WERI-Rb-1 (cell line): ENCODE measurements at regions not wholly inside any gene's neighbourhood (a gene's known extent, or its start where the extent isn't known, plus 50 kb on each side); places are given as distances from the start of the nearest gene placed in this dataset.

ENCODE experiments used
- DNase-seq: peaks from one replicate; pipeline ENCODE4 v3.0.0-alpha.2; 2020
- H3K27ac ChIP-seq: fragments of 250-450 bp; sonication (Bioruptor Pico); 2 replicates; pipeline ENCODE4 v1.5.1; 2020; ENCODE audit warnings: mild to moderate bottlenecking, moderate library complexity
- H3K27me3 ChIP-seq: fragments of 250-450 bp; sonication (Bioruptor Pico); 2 replicates; pipeline ENCODE4 v1.5.1; 2021; ENCODE audit warnings: mild to moderate bottlenecking, low read depth, moderate library complexity; ENCODE audit not compliant: insufficient read depth, severe bottlenecking
- H3K36me3 ChIP-seq: fragments of 250-450 bp; sonication (Bioruptor Pico); 2 replicates; pipeline ENCODE4 v1.5.1; 2020; ENCODE audit warnings: mild to moderate bottlenecking, moderate library complexity
- H3K4me3 ChIP-seq: 2 replicates; pipeline ENCODE4 v1.5.1; 2011; ENCODE audit warnings: low read depth, mild to moderate bottlenecking, control low read depth, low read length
- H3K9me3 ChIP-seq: fragments of 250-450 bp; sonication (Bioruptor Pico); 2 replicates; pipeline ENCODE4 v1.5.1; 2021; ENCODE audit warnings: mild to moderate bottlenecking, moderate library complexity; ENCODE audit not compliant: severe bottlenecking
- TF ChIP-seq, protein P1 (sequence below): IDR thresholded peaks from 2 replicates; pipeline ENCODE4 v1.5.1; 2011; ENCODE audit warnings: low read depth, mild to moderate bottlenecking, control low read depth, inconsistent platforms, low read length

DNA sequence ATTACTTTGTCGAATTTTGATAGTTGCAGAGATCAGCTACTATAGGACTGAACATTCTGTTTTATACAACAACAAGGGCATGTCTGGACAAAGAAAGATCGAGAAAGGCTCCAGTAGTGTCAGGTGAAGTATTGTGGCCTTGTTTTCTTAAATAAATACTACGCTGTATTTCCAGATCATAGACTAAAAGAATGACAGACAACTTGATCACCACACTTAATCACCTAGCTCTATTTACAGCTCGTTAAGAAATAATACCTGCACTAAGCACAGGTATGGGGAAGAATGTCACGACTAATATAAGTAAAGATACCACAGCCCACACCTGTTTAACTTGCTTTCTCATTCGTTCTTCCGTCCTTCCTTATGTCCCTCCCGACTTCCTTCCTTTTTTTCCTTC, 269.2 kb downstream of the HGF start:
- no peaks in the 10 kb centered on the region for H3K36me3 ChIP-seq
- TF ChIP-seq, protein P1, sequence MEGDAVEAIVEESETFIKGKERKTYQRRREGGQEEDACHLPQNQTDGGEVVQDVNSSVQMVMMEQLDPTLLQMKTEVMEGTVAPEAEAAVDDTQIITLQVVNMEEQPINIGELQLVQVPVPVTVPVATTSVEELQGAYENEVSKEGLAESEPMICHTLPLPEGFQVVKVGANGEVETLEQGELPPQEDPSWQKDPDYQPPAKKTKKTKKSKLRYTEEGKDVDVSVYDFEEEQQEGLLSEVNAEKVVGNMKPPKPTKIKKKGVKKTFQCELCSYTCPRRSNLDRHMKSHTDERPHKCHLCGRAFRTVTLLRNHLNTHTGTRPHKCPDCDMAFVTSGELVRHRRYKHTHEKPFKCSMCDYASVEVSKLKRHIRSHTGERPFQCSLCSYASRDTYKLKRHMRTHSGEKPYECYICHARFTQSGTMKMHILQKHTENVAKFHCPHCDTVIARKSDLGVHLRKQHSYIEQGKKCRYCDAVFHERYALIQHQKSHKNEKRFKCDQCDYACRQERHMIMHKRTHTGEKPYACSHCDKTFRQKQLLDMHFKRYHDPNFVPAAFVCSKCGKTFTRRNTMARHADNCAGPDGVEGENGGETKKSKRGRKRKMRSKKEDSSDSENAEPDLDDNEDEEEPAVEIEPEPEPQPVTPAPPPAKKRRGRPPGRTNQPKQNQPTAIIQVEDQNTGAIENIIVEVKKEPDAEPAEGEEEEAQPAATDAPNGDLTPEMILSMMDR, result no peak
- H3K4me3 ChIP-seq, result no peak overlapping the region
- H3K9me3 ChIP-seq, result no peaks in the 10 kb centered on the region
- H3K27me3 ChIP-seq, result no peaks in the 10 kb centered on the region
- H3K27ac ChIP-seq, result no peak overlapping the region
- no peak for DNase-seq

DNA sequence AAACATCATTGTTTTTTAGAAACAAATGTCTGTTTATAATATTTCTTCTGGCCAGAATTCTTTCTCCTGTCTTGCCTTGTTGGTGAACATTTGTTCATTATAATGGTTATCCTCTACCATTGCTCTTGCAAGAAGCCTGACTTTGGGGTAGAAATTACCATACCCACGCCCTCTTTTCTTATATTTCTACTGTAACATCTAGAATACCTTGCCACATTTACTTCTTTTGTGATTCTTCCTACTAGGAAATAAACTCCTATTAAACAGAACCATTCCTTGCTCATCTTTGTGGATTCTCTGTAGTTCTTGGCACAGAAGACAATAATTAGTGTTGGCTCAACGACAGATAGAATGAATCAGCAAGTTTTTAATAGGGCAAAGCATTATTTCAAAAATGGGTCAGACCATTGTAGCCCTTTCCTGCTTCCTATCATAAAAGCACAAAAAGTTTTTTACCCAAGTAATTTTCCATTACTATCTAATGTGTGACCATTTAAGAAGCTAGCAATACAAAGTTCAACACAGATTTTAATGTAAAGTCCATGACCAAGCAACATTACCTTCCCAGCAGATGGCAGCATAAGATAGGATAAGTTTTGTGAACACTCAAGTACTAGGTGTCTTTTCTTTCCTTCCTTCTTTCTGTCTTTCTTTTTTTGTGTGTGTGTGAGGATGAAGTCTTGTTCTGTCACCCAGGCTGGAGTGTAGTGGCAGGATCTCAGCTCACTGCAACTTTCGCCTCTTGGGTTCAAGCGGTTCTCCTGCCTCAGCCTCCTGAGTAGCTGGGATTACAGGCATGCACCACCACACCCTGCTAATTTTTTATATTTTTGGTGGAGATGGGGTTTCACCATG, 270.4 kb downstream of the HGF start:
- TF ChIP-seq, protein P1, result peak; percentile 56
- H3K4me3 ChIP-seq, result no peak overlapping the region
- no peaks in the 10 kb centered on the region for H3K27me3 ChIP-seq
- no peaks in the 10 kb centered on the region for H3K9me3 ChIP-seq
- no peaks in the 10 kb centered on the region for H3K36me3 ChIP-seq
- DNase-seq, result no peak
- no peak overlapping the region for H3K27ac ChIP-seq

DNA sequence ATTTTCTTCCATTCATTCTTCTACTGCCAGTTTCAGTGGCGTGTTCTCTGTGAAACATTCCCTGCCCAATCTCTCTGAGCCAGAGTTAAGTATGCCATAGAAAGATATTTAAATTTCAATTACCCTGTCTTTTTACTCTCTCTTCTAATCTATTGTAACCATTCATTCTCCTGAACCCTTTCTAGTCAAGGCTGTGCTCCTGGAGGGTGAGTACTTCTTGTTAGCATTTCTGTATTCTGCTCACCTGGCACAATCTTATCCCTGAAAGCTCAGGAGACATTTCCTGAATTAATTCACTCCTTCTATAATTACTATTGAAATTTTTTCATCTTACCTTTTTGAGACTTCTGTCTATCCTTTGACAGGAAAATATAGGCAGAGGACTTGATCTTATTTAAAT, 271.7 kb downstream of the HGF start:
- H3K27ac ChIP-seq, result no peak overlapping the region
- TF ChIP-seq, protein P1, result no peak
- no peaks in the 10 kb centered on the region for H3K27me3 ChIP-seq
- no peaks in the 10 kb centered on the region for H3K9me3 ChIP-seq
- H3K36me3 ChIP-seq, result no peaks in the 10 kb centered on the region
- H3K4me3 ChIP-seq, result no peak overlapping the region
- DNase-seq, result no peak

DNA sequence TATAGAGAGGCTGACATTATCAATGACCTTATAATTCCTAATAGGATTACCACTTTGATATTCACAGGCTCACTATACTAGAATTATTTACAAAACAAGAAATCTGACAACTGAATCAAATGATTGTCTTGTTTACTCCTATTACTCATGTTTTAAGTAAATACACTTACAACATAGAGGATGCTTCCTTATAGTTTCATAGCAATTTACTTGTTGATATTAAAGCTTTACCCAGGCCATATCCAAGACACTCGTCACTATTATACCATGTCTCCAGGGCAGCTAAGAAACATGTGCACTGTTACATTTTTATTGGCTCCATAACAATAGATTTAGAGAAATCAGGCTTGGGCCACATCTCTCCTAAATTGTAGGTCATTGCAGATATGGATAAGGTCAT, 276.9 kb downstream of the HGF start:
- Histone ChIP-seq H3K27me3 (no peaks in the 10 kb centered on the region), H3K4me3 (no peak overlapping the region), H3K9me3 (no peaks in the 10 kb centered on the region), H3K27ac (no peak overlapping the region), H3K36me3 (no peaks in the 10 kb centered on the region)
- TF ChIP-seq, protein P1, result no peak
- no peak for DNase-seq

DNA sequence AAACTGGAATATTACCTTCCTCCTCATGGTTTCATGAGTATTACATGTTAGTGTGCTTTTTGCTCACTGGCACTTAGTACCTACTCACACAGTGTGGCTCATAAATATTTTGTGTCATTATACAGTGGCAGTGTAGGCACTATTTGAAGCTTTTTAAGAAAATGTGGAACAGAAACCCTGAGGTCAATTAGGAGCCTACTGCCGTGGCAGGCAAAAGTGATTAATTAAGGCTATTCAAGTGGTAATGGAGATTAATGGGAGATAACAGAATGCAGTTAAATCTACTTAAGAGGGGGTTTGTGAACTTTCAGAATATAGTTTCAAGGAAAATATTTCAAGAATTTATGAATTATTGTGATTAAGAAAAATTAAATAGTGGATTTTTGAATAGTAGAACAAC, 277.6 kb downstream of the HGF start:
- Histone ChIP-seq H3K27me3 (no peaks in the 10 kb centered on the region), H3K36me3 (no peaks in the 10 kb centered on the region), H3K27ac (no peak overlapping the region), H3K9me3 (no peaks in the 10 kb centered on the region), H3K4me3 (no peak overlapping the region)
- TF ChIP-seq, protein P1, result no peak
- no peak for DNase-seq

DNA sequence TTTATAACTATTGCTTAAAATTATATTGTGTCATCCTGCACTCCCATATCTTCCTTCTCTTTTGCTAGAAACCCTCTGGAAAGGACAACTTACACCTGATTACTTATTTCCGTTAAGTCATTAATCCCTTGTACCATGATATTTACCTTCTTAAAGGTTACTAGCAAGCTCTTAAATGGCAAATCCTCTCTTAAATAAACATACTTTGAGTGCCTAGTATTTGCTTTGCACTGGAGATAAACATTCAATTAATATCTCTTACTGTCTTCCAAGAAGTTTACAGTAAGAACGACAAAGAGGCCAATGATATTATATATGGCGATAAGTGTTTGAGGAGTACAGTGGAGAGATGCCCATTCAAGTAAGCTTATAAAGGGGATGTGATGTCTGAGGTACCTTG, 278.3 kb downstream of the HGF start:
- TF ChIP-seq, protein P1, result no peak
- Histone ChIP-seq H3K27me3 (no peaks in the 10 kb centered on the region), H3K4me3 (no peak overlapping the region), H3K27ac (no peak overlapping the region), H3K9me3 (no peaks in the 10 kb centered on the region), H3K36me3 (no peaks in the 10 kb centered on the region)
- no peak for DNase-seq
